T47D (cell line): ENCODE measurements at regions not wholly inside any gene's neighbourhood (a gene's known extent, or its start where the extent isn't known, plus 50 kb on each side); places are given as distances from the start of the nearest gene placed in this dataset.
"Not testable (repeated sequence)": the region's sequence is repeated elsewhere in the genome, so short reads cannot be mapped to it uniquely, and the experiment has no call there.

Source experiments
- DNase-seq, 2 experiments: peaks; one replicate each; pipeline versions ENCODE4 v3.0.0 to v3.0.0-alpha.2; 2011 to 2012; ENCODE audit warnings: low read depth in 1 of 2, low spot score in 1 of 2
- JUND ChIP-seq: IDR thresholded peaks from 2 replicates; pipeline ENCODE4 v1.6.1; 2012; ENCODE audit warnings: low read depth
- in situ Hi-C: cut with HindIII; loops from 2 replicates; pipeline ENCODE4 v1.10.0; 2016; ENCODE audit warnings: low sequenced_read_pairs, low pct_unique_long_range_greater_than_20kb

- in situ Hi-C loops = no loop called here
- TF ChIP-seq JUND = no peak
Observed at GRCh38 chr11:106304274-106304673, 226.8 kb downstream of the AASDHPPT start.

DNA sequence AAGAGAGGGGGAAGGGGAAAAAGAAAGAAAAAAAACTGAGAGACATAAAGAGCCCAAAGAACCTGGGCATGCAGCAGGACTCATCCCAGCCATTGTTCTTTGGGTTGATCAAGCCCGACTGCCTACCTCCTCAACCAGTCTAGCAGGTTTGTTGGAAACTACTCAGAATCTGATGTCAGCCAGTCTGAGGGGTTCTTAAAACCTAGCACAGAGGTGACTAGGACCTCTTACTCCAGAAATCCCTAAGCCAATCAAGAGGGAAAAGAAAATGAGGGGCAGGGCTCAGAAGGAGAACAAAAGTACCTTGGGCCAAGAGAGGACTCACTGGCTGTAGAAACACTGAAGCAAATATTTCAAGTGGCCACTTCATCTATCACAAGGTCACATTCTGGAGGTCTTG lies 228.0 kb downstream of the AASDHPPT start:
- in situ Hi-C loops = no loop called here
- peak in 1 of 2 experiments; percentile 77 for DNase-seq

More at GRCh38 chr11:106304274-106304673, 226.8 kb downstream of the AASDHPPT start:
- no peak for DNase-seq

GRCh38 chr11:106306942-106307341 lies 229.5 kb downstream of the AASDHPPT start:
- DNase-seq = no peak
- in situ Hi-C loops = no loop called here
- TF ChIP-seq JUND = no peak

More for the DNA sequence above, 228.0 kb downstream of the AASDHPPT start:
- no peak for TF ChIP-seq JUND

- in situ Hi-C loops = no loop called here
- TF ChIP-seq JUND = no peak
- no peak for DNase-seq
Observed at GRCh38 chr11:106309070-106309684, 231.7 kb downstream of the AASDHPPT start.

- no peak for TF ChIP-seq JUND
- in situ Hi-C loops = no loop called here
Observed at GRCh38 chr11:106311531-106312230, 234.2 kb downstream of the AASDHPPT start.

DNA sequence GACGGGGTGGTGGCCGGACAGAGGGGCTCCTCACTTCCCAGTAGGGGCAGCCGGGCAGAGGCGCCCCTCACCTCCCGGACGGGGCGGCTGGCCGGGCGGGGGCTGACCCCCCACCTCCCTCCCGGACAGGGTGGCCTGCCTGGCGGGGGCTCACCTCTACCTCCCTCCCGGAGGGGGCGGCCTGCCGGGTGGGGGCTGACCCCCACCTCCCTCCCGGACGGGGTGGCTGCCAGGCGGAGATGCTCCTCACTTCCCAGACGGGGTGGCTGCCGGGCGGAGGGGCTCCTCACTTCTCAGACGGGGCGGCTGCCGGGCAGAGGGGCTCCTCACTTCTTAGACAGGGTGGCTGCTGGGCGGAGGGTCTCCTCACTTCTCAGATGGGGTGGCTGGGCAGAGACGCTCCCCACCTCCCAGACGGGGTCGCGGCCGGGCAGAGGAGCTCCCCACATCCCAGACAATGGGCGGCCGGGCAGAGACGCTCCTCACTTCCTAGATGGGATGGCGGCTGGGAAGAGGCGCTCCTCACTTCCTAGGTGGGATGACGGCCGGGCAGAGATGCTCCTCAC lies 239.8 kb downstream of the AASDHPPT start:
- in situ Hi-C loops, DNase-seq: not testable (repeated sequence)

More at GRCh38 chr11:106311531-106312230, 234.2 kb downstream of the AASDHPPT start:
- no peak for DNase-seq

- in situ Hi-C loops = no loop called here
- no peak for DNase-seq
- TF ChIP-seq JUND = no peak
Observed at GRCh38 chr11:106321601-106322000, 244.1 kb downstream of the AASDHPPT start.

DNA sequence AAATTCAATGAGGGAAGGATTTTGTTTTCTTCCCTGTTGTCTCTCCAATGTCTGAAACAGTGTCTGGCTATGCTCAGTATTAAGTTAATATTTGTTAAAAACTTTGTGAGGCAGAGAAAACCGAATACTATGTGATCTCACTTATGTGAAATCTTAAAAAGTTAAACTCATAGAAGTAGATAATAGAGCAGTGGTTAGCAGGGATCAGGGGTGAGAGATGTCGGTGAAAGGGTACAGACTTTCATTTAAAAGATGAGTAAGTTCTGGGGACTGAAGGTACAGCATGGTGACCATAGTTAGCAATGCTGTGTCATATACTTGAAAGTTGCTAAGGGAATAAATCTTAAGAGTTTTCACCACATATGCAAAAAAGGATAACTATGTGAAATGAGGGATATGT lies 244.6 kb downstream of the AASDHPPT start:
- DNase-seq = no peak
- no peak for TF ChIP-seq JUND
- in situ Hi-C loops = no loop called here

- no peak for TF ChIP-seq JUND
- no peak for DNase-seq
- in situ Hi-C loops = no loop called here
Observed at GRCh38 chr11:106326087-106326486, 248.6 kb downstream of the AASDHPPT start.

DNA sequence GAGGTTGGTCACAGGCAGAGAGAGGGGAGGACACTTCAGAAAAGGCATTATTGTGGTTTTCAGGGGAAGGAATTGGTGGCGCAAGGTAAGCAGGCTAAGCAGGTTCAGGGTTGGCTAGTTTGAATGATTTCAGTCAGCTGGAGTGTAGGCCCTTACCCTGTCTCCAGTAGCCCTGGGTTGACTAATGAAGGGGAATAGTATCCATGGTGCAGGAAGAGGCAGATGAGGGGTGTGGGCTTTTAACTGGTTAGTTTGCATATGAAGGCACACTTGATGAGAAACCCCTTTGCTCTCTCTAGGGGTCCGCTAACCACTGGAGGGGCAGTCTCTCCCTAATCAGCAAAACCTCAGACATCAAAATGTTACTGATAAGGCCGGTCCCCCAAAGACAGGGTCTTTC lies 249.7 kb downstream of the AASDHPPT start:
- in situ Hi-C loops = no loop called here

DNA sequence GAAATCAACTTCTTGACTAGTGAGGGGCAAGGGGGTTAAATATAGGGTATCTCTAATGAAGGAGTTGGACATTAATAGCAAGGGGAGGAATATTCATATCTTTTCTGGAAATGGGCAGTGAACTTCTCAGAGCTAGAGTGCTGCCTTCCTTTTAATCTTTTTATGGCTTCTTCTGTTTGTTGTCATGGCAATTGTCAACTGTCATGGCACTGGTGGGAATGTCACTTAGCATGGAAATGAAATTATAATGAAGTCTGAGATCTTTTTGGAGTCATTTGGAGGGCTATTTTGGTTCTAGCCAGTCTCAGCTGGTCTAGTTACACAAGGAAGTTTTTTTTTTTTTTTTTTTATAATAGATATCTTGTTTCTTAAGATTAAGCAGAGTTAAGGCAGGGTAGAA lies 250.2 kb downstream of the AASDHPPT start:
- in situ Hi-C loops = no loop called here
- no peak for DNase-seq
- no peak for TF ChIP-seq JUND

More for the DNA sequence above, 249.7 kb downstream of the AASDHPPT start:
- DNase-seq = no peak
- TF ChIP-seq JUND = no peak

DNA sequence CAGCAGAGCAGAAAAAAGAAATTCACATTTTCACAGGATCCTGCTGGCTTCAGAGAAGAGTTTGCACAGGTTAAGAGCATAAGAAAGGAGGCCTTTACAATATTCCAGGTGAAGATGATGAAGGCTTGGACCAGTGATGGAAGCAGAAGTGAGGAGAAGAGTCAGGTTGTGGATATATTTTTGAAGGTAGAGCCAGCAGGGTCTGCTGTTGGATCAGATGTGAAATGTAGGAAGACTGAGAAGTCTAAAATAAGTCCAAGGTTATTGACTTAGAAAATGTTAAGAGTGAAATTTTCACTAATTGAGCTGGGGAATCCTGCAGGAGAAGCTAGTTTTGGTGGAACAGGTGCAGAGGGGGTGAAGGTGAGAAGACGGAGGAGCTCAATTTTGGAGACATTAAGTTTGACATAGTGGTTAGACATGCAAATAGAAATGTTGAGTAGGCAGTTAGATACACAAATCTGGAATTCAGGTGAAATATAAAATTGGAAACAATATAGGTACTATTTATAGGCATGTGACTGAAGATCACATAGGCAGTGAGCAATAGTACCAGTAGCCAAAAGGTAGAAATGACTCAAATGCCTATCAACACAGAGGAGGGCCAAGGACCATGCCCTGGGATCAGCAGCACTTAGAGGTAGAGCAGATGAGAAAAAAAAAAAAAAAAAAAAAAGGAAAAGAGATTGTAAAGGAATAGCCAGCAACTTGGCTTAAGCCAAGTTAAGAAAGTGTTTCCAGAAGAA lies 252.0 kb downstream of the AASDHPPT start:
- DNase-seq = no peak
- in situ Hi-C loops = no loop called here
- TF ChIP-seq JUND = no peak

DNA sequence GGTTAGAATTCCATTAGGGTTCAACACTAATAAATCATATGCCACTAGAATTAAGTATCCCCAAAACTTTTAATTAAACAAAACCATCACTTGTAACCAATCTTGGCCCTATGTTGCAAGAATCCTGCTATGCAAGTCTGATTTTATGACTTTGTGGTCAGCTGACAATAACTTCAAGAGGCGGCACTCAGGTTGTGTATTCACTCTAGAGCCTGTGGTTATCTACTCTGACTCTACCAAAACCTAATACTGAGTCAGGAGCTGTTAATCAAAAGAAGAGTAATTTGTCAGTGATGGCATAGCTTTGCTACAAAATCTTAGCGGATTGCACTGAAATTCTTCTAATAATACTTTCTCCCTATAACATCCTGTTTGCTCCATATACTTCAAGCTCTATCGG lies 253.7 kb downstream of the AASDHPPT start:
- TF ChIP-seq JUND = no peak
- DNase-seq = no peak
- in situ Hi-C loops = no loop called here
